GM19035 (cell line): ENCODE measurements at regions not wholly inside any gene's neighbourhood (a gene's known extent, or its start where the extent isn't known, plus 50 kb on each side); places are given as distances from the start of the nearest gene placed in this dataset.
"Not testable (repeated sequence)": the region's sequence is repeated elsewhere in the genome, so short reads cannot be mapped to it uniquely, and the experiment has no call there.

Experiments used
- ATAC-seq: cut with Tn5 transposase; IDR thresholded peaks from one replicate; pipeline ENCODE4 v1.9.1; 2021; ENCODE audit not compliant: unreplicated experiment

GRCh38 chr13:18240086-18240485 is 941.5 kb downstream of the TUBA3C start:
- ATAC-seq: not testable (repeated sequence)

- not testable (repeated sequence) for ATAC-seq
Measured at GRCh38 chr13:18238586-18238985, 943.0 kb downstream of the TUBA3C start.

DNA sequence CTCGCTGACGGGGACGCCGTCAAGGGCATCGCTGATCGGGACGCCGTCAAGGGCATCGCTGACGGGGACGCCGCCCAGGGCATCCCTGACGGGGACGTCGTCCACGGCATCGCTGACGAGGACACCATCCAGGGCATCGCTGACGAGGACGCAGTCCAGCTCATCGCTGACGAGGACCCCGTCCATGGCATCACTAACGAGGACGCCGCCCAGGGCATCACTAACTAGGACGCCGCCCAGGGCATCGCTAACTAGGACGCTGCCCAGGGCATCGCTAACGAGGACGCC is 945.2 kb downstream of the TUBA3C start:
- ATAC-seq: no peak

DNA sequence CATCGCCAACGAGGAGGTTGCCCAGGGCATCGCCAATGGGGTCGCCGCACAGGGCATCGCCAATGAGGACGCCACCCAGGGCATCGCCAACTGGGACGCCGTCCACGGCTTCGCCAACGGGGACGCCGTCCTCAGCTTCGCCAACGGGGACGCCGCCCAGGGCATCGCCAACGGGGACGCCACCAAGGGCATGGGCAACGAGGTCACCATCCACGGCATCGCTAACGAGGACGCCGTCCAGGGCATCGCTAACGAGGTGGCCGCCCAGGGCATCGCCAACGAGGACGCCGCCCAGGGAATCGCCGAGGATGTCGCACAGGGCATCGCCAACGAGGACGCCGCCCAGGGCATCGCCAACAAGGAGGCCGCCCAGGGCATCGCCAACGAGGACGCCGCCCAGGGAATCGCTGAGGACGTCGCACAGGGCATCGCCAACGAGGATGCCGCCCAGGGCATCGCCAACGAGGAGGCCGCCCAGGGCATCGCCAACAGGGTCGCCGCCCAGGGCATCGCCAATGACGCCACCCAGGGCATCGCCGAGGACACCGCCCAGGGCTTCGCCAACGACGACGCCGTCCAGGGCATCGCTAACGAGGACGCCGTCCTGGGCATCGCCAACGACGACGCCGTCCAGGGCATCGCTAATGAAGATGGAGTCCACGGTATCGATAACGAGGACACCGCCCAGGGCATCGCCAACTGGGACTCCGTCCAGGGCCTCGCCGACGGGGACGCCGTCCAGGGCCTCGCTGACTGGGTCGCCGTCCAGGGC is 945.7 kb downstream of the TUBA3C start:
- ATAC-seq: no peak

DNA sequence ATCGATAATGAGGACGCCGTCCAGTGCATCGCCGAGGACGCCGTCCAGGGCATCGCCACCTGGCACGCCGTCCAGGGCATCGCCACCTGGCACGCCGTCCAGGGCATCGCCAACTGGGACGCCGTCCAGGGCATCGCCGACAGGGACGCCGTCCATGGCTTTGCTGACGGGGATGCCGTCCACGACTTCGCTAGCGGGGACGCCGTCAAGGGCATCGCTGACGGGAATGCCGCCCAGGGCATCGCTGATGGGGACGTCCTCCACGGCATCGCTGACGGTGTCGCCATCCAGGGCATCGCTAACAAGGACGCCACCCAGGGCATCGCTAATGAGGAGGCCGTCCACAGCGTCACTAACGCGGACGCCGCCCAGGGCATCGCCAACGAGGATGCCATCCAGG is 946.5 kb downstream of the TUBA3C start:
- ATAC-seq: no peak

DNA sequence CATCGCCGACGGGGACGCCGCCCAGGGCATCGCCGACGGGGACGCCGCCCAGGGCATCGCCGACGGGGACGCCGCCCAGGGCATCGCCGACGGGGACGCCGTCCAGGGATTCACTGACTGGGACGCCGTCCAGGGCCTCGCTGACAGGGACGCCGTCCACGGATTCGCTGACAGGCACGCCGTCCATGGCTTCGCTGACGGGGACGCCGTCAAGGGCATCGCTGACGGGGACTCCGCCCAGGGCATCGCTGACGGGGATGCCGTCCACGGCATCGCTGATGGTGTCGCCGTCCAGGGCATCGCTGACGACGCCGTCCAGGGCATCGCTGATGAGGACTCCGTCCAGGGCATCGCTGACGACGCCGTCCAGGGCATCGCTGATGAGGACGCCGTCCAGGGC is 947.2 kb downstream of the TUBA3C start:
- ATAC-seq: not testable (repeated sequence)

GRCh38 chr13:18233783-18234299 is 947.8 kb downstream of the TUBA3C start:
- no peak for ATAC-seq

DNA sequence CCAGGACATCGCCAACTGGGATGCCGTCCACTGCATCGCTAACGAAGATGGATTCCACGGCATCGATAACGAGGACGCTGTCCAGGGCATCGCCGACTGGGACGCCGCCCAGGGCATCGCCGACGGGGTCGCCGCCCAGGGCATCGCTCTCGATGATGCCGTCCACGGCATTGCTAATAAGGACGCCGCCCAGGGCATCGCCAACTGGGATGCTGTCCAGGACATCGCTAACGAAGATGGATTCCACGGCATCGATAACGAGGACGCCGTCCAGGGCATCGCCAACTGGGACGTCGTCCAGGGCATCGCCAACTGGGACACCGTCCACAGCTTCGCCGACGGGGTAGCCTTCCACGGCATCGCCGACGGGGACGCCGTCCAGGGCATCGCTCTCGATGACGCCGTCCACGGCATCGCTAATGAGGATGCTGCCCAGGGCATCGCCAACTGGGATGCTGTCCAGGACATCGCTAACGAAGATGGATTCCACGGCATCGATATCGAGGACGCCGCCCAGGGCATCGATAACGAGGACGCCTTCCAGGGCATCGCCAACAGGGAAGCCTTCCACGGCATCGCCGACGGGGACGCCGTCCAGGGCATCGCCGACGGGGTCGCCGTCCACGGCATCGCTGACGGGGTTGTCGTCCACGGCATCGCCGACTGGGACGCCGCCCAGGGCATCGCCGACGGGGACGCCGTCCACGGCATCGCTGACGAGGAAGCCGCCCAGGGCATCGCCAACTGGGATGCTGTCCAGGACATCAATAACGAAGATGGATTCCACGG is 948.4 kb downstream of the TUBA3C start:
- ATAC-seq: no peak

DNA sequence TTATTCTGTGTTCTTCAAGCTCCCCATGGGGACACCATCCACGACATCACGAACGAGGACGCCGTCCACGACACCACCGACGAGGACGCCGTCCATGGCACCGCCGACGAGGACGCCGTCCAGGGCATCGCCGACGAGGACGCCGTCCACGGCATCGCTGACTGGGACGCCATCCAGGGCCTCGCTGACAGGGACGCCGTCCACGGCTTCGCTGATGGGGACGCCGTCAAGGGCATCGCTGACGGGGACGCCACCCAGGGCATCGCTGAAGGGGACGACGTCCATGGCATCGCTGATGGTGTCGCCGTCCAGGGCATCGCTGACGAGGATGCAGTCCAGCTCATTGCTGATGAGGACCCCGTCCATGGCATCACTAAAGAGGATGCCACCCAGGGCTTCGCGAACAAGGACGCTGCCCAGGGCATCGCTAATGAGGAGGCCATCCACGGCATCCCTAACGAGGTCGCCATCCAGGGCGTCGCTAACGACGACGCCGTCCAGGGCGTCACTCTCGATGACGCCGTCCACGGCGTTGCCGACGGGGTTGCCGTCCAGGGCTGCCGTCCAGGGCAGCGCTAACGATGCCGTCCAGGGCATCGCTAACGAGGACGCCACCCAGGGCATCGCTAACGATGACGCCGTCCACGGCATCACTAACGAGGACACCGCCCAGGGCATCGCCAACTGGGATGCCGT is 949.2 kb downstream of the TUBA3C start:
- ATAC-seq: no peak

DNA sequence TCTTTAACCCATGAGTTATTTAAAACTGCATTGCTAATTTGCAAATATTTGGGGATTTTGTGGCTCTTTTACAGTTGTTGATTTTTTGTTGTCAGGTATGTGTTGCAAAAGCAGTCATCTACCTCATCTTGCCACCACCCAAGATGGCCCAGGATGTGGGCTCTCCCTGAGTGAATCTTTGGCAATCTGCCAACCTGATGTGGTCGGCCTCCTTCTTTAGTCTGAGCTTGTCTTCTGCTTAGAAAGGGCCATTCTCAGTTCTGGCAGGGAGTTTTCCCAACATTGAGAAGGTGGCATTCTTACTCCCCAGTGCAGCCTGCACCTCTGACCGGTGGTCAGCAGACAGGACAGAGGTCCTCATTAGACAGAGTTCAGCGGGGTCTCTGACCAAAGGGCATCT is 957.2 kb downstream of the TUBA3C start:
- not testable (repeated sequence) for ATAC-seq

DNA sequence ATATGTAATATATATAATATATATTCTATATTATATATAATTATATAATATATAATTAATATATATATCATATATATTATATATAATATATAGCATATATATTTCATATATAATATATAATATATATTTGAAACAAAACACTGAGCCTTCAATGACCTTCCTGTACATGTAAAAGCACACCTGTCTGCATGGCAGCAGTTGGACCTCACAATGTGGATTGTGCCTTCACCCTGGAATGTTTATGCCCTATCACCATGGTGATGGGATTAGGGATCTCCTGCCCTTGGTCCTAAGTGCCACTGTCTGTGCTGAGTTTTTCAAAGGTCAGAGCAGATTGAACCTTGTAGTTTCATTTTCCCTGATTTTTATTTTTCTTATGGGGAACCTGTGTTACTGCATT is 966.9 kb downstream of the TUBA3C start:
- peak; percentile 25 for ATAC-seq

GRCh38 chr13:18213511-18213910 is 968.1 kb downstream of the TUBA3C start:
- ATAC-seq: not testable (repeated sequence)

DNA sequence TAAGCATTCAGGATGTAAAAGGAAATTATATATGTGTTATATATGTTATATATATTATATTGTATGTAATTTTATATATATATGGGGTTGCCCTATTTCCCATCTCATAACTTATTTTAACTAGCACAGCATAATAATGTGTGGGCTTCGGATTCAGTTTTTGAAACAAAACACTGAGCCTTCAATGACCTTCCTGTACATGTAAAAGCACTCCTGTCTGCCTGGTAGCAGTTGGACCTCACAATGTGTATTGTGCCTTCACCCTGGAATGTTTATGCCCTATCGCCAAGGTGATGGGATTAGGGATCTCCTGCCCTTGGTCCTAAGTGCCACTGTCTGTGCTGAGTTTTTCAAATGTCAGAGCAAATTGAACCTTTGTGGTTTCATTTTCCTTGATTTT is 968.8 kb downstream of the TUBA3C start:
- ATAC-seq: peak; percentile 33

DNA sequence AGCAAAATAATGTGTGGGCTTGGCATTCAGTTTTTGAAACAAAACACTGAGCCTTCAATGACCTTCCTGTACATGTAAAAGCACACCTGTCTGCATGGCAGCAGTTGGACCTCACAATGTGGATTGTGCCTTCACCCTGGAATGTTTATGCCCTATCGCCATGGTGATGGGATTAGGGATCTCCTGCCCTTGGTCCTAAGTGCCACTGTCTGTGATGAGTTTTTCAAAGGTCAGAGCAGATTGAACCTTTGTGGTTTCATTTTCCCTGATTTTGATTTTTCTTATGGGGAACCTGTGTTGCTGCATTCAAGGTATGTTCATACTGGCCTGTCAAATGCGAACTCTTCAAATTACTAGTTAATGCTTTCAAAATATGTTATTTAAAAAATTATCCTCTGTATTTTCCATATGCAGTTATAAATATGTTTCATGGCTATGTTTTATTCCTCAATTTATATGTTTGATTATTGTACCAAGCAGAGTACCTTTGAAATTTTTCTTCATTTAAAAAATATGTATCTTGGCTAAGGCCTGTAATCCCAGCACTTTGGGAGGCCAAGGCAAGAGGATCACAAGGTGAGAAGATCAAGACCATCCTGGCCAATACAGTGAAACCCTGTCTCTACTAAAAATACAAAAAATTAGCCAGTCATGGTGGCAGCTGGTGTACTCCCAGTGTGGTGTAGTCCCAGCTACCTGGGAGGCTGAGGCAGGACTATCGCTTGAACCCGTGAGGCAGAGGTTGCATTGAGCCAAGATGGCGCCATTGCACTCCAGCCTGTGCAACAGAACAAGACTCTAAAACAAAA is 969.7 kb downstream of the TUBA3C start:
- ATAC-seq: peak; percentile 88

- not testable (repeated sequence) for ATAC-seq
Measured at GRCh38 chr13:18204614-18205178, 976.9 kb downstream of the TUBA3C start.

GRCh38 chr13:18195365-18195678 is 986.3 kb downstream of the TUBA3C start:
- ATAC-seq: not testable (repeated sequence)

GRCh38 chr13:18194631-18195364 is 986.8 kb downstream of the TUBA3C start:
- not testable (repeated sequence) for ATAC-seq

- not testable (repeated sequence) for ATAC-seq
Measured at GRCh38 chr13:18194104-18194503, 987.5 kb downstream of the TUBA3C start.
